Suppressor macrophage (primary cell): ENCODE measurements at regions not wholly inside any gene's neighbourhood (a gene's known extent, or its start where the extent isn't known, plus 50 kb on each side); places are given as distances from the start of the nearest gene placed in this dataset.

Experiments used
- DNase-seq, 4 experiments: peaks; one replicate each; pipeline ENCODE4 v3.0.0-alpha.2; 2020 to 2022

DNA sequence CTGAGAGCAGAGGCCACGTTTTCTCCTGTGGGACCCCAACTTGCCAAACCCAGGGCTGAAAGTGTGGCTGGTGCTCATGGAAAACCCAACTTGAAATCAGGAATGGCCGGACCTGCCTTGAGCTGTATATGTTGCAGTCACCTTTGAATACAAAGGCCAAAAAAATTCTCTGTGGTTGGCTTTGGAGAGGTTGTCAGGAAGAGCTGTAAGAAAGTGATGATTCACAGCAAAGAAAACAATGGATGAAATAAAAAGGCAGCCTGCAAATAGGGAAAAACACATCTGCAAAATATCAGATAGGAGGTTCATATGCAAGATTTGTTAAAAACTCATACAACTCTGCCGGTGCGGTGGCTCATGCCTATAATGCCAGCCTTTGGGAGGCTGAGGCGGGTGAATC lies 715.8 kb downstream of the UQCRFS1 start:
- DNase-seq, result no peak

DNA sequence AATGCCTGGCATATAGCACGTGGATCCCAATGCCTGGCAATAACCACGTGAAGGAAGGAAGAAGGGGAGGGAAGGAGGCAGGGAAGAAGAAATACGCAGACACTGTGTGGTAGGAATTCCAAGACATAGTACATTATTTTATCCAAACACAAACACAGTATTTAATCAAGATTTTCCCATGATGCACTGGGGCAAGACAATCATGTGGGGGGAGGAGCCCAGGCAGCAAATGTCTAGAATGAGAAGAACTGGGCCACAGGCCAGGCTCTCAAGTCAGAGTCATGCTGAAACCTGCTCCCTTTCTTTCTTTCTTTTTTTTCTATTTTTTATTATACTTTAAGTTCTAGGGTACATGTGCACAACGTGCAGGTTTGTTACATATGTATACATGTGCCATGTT lies 717.9 kb downstream of the UQCRFS1 start:
- no peak for DNase-seq

DNA sequence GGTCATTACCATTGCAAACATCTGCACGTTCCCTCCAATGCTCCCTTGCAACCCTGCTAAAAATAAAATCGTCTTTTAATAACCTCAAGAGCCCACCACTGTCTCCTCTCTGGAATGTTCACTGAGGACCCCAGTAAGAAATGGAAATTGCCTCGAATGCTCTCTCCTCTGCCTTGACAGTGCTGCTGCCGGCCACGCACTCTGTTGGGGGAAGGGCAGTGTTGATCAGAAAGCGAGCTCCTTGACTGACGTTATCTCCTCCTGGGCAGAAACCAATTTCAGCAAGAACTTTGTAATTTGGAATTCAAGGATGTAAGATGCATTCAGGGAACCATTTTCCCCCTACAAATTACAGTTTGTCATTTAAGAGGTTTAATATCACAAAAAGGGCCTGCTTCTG lies 718.5 kb downstream of the UQCRFS1 start:
- DNase-seq, result no peak

DNA sequence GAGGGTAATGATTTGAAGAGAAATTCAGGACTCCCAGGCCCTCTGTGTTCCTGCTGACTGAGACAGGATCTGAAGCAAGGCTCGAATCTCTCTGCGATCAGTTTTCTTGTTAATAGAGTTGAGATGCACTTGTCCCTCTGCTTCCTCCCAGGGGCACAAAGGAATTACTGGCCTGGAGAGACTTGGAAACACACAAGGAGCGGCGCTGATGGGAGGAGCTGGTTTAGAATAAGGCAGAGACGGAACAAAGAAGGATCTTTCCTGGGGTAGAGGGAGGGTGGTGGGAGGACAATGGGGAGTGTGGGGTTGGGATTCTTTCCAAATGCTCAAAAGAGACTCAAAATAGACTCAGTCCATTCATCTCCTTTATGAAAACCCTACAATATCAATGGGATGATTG lies 719.1 kb downstream of the UQCRFS1 start:
- no peak for DNase-seq

DNA sequence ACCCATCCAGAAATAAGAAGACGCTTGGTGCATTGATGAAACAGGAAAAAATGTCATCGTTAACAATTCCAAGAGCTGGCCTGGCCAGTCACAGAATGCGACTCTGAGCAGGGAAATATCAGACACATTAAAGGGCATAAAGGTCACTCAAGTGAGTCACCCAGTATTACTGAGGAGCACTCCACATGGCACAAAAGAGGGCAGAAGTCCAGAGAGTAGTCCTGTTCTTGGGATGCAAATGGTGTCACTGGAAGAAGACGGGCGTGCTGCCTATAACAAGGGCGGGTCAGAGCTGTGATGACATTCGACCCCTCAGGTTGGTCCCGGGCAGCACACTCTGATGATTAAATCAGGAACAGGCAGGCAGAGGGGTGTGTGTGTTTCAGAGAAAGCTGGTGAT lies 720.3 kb downstream of the UQCRFS1 start:
- no peak for DNase-seq

DNA sequence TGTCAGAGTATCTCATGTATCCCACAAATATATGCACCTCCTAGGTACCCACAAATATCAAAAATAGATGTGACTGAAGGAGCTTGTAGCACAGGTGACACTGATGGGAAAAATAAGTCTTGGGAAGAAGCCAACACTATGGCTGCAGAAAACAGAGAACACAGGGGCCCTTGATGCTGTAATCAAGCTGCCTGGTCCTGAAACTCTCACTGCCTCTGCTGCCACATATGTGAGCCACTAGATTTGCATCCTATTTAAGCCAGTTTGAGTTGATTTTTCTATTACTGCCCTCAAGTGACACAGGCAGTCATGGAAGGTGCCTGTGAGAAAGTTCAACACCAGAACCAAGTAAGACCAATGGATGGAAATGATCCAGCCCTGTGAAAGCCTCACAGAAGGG lies 720.8 kb downstream of the UQCRFS1 start:
- no peak for DNase-seq

DNA sequence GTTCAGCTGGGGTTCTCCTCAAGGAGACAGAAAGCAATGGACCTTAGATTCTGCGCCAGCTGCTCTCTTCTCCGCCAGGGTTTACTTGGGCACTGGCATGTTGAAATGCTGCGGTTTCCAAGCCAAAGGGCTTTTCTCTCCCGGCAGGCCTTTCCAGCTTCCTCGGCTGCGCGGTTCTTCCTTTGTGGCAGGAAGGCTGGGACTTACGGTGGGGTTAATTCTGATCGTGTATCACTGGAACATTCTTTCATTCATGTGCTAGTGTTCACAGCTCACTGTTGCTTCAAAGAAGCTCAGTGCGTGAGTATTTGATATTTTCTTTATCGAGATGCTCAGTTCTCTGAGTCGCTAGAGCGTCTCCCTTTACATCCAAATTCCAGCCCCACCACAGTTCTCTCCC lies 723.2 kb downstream of the UQCRFS1 start:
- DNase-seq, result peak in 2 of 4 experiments; percentile 37 to 38

DNA sequence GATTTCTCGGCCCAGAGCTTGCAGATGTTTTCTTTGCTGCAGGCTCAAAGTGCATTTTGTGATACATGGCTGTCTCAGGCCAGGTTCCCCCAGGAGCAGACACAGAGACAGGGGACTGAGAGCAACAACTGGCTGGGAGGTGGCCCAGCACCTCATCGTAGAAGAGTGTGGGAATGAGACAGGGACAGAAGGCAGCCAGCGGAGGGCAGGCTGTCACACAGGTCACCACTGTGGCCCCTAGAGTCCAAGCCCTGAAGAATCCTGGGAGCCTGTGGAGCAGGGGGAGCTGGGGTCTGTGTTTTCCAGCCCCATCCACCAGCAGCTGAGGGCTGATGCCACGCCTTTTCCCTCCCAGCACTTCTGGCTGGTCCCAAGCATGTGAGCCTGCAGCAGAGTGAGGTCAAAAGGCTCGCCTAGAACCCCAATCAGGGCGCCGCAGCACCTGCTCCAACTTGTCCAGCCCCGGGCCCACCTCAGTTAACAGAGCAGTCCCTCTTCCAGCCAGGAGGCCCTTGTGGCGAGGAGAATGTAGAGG lies 723.8 kb downstream of the UQCRFS1 start:
- no peak for DNase-seq

DNA sequence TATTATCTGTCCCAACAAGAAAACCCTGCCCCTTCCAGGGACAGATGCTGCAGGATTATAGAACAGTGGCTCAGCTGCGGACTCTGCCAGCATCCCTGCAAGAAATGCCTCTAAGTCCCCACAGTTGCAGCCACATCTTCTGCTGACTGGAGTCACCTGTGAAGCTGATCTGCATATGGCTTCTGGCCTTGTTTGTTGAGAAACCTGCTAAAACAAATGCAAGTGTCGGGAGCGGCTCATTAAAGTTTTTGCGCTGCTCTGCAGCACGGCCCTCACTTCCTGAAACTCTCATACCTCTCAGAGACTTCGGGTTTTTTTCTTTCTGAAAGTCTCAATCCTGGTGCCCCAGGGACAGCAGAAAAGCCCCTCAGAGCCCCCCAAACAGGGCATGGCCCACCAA lies 725.0 kb downstream of the UQCRFS1 start:
- DNase-seq, result no peak

DNA sequence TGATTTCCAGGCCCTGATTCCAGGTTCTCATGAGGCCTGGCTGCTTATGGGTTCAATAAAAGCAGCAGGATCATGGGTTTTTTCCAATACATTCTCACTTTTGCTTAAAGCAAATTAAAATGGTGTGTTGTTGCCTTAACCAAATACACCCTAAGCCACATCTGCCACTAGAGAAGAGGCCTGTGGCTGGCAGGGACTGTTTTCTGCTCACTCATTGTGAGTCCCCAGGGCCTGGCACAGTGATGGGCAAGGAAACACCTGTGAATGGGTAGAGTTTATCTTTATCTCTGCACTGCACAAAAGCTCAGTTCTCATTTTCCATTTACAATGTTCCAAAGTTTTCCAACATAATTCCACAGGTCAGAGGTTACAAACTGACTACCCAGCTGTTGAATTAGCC lies 726.0 kb downstream of the UQCRFS1 start:
- DNase-seq, result no peak

DNA sequence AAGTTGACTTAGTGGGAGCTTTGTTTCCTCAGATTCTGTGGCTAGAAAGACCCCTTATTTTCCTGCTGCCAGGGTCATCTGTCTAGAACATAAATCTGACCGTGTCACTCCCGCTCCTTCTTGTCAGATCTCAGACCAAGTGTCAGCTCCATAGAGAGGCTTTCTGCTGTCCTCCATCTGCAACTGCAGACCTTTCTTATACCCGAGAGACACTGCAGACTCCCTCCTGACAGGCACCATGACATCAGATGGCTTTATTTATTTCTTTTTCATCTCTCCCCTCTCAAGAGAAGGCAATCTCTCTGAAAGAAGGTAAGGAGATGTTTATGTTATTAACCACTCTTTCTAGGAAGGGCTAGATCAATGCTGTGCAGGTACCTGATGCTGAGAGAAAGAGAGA lies 726.5 kb downstream of the UQCRFS1 start:
- no peak for DNase-seq

DNA sequence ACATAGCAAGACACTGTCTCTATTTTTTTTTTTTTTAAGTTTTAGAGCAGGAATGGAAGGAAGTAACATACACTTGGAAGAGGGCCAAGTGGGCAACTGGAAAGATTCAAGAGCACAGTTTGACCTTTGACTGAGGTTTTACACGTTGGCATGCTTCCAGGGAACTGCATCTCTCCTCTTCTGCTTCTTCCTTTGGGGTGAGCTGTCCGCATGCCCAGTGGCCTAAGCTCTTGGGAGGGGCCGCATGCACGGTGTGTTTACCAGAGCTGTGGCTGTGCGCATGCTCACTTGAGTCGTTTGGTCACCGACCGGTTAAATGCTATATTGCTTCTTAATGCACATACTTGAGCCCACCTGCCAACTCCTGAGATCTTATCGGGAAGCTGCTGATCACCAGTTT lies 727.7 kb downstream of the UQCRFS1 start:
- peak; percentile 75 to 94 (median 83) for DNase-seq

DNA sequence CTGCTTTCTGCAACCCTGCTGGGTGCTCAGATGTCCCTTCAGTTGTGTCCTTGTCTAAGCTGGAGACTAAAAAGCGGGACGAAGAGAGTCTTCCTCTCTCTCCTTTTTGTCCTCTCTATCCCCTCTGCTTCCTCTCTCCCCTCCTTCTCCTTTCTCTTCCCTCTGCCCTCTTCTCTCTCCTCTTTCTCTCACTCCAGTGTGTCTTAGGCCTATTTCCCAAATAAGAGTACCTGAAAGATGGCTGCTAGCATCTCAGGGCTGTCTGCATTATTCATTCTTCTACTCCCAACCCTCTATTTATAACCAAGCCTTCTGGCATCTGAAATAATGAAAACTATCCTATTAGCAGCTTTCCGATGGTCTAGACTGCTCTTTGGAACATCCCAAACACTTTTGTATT lies 729.8 kb downstream of the UQCRFS1 start:
- DNase-seq, result no peak

DNA sequence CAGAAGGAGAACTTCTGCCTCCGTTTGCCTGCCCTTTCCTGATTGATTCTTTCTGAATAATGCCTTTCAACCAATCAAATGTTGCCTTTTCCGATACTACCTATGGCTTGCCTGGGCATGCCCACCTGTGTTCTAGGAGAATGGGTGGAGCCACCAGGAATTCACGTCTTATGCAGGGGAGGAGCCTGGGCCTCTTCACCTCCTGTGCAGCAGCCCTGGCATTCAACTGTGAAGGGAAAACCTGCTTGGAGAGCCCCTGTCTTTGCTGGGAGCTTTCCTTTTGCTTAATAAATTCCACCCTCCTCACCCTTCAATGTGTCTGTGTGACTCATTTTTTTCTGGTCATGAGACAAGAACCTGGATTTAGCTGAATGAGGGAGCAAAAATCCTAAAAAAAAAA lies 730.7 kb downstream of the UQCRFS1 start:
- DNase-seq, result no peak

DNA sequence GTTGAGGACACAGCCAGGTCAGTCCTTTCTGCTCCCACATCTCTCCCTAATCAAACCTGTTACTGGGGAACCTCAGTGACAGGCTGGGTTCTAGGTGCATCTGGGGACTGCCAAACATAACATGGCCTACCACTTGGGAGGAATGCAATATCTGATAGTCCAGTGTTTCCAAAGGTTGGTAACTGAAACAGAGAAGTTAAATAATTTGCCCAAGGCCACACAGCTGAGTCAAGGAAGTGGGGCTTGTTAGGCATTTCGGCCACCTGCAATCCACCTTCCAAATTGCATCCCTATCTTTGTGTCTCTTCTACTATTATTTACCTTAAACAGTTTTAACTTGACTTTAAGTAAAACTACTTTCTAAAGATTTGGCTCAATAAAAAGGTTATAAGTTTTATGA lies 731.3 kb downstream of the UQCRFS1 start:
- no peak for DNase-seq

DNA sequence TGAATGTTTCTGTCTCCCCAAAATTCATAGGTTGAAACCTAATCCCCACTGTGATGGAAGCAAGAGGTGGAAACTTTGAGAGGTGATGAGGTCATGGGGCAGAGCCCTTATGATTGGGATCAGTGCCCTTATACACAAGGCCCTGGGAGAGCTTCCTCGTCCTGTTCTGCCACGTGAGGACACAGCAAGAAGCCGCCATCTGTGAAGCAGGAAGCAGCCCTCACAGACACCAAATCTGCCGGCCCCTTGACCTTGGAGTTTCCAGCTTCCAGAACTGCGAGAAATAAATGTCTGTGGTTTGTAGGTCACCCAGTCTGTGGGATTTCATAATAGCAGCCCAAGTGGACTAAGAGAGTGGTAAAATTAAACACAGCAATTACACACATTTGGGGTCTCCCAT lies 737.4 kb downstream of the UQCRFS1 start:
- peak; percentile 26 to 66 (median 54) for DNase-seq

DNA sequence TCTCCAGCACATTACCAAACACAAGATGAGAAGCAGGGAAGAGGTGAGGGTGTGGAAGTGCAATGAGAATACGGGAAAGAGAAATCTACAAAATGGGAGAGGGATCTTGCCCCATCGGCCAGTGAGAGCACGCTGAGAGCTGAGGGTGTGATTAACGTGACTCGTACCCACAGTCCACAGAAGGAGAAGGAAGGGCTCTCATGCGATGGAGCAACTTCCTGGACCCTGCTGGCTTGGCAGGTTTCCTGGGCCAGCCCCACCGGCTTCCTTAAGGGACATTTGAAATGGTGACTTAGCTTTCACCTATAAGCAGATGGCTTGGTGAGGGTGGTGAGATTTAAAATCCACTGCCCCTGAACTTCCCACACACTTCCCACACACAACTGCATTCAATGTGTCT lies 740.1 kb downstream of the UQCRFS1 start:
- DNase-seq, result peak; percentile 70 to 87 (median 82)

DNA sequence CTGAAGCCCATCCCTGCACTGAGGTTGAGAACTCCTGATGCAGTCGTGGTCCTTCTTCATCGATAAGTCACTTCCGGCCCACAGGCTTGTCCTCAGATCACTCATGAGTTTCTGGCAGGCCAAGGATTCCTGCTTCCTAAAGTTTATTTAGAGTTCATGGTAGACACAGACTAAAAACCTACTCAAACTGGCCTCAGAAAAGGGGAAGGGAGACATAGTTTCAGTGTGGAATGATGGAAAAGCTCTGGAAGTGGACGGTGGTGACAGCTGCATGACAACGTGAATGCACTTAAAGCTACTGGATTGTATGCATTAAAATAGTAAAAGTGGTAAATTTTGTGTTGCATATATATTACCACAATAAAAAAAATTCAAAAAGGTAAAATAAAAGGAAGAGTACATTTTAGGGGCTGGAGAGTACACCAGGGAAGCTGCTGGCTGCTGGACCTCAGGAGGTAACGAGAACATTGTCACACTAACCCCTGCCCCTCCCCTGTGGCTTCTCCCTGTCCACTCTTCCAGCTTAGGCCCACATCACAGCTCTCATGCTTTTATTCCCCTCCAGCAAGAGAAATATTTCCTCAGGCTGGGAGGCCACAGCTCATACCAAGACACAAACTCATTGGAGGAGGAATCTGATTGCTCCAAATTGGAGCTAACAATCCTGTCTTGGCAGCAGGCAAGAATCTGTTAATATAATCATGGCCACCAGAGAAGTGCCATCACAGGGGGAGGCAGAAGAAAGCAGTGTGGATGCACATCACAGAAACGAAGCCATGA lies 741.0 kb downstream of the UQCRFS1 start:
- no peak for DNase-seq

DNA sequence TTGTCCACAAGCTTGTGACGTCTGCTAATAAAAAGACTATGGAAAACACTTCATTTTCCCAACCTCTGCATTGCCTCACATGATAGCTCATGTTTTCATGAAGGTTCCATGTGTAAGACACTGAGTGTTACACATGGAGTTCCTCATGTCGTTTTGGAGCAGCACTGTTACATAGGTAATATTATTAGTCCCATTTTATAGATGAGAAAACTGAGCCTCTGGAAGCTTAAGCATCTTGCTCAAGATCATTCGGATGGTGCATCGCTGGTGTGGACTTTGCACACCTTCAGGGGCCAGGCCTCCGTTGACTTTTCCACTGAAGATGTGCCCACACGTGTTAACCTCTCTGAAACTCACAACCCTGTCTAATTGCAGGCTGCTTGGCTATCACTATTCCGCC lies 743.4 kb downstream of the UQCRFS1 start:
- no peak for DNase-seq

DNA sequence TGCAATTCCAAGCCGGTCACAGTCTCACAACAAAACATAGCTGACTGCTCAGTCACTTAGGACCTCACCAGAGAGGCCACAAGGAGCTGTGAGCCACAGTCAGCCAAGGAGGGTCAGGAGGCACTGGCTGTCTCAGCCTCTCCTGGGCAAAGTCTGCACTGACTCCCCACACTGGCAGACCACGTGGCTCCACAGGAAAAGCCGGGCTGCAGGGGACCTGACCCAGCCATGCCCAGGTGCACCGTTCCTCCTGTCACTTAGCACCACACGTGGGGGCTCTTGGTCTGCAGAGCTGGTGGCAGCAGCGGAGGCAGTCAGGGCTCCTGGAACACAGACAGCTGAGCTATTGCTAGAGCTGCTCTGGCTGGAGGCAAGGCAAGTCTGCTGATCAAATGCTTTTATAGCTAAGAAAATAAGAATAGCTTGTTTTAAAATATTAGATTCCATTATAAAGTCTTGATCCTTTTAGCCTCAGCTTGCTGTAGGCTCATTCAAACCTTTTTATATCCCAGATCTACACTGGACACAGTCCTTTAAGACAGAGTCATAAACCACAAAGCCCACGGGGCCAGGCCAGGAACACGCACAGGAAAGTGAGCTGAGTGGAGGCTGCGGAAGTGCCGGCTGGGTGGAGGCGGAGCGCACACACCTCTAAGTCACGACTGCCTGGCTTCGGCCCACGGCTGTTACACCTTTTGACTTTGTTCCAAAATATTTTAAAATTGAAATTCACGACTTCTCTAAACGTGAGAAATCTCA lies 744.1 kb downstream of the UQCRFS1 start:
- peak; percentile 36 to 66 (median 50) for DNase-seq

DNA sequence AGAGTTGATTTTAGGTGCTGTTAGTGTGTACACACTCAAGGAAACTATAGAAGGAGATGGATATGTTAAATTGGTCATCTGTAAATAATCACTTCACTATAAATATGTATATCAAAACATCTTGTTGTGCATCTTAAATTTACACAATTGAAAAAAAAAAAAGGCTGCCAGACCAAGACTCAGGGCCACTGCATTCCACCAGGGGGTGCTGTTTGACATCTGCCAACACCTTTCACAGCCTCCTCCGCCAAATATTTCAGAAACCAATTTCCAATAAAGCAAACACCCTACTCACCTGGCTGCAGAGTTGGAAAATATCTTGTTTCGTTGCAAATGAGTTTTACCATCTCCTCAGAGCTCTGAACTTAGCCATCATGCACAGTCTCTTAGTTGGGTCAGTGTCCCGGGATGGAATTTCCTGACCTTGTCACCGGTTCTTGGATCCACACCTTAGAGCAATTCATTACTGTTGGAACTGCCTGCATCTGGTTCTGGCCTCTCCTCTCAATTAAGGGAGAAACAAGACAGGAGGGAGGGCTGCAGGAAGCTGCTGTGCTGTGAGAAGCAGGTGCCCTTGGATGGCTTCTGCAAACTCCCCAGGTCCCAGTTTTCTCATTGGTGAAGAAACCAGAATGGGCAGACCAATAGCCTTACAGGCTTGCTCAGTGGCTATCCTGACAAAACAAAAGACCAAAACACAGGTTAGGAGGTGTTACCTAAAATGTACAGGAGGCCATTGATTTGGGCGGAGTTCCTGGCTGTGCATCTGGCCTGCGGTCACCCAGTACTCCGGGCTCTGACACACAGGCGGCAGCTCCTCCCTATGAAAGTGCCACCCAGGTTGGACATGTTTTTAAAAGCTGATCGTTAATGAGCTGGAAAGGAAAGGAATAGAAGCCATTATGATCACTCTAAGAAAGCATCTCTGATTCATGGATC lies 746.6 kb downstream of the UQCRFS1 start:
- DNase-seq, result peak; percentile 75 to 85 (median 81)

DNA sequence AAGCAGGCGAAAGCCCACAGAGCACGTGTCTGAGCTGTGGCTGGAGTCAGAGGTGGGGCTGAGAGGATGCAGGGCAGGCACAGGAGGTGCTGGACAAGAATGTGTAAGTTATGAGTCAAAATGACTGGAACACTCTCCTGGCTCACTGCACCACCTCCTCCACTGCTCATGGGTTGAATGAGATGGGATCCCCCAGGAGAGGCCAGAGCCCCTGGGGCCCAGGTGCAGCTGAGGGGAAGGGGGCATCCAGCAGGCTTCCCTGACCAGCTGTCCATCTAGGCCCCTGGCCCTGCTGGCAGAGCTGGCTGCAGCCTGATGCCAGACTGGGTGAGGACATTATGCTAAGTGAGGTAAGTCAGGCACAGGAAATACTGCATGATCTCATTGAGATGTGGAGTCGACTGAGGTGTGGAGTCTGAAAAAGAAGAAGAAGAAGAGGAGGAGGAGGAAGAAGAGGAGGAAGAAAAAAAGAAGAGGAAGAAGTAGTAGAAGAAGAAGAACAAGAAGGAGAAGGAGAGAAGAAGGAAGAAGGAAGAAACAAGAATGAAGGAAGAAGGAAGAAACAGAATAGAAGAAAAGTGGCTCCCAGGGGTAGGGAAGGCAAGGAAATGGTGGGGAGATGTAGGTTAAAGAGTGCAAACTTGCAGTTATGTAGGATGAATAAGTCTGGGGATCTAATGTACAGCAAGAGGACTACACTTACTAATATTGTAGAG lies 747.4 kb downstream of the UQCRFS1 start:
- DNase-seq, result no peak
